Mesodermal cell (in vitro differentiated cells): ENCODE measurements at regions not wholly inside any gene's neighbourhood (a gene's known extent, or its start where the extent isn't known, plus 50 kb on each side); places are given as distances from the start of the nearest gene placed in this dataset.

Experiments used
- H3K27ac ChIP-seq: 2 replicates; pipeline ENCODE4 v1.7.0; 2013; ENCODE audit warnings: mild to moderate bottlenecking, low read depth, low read length, moderate library complexity; ENCODE audit not compliant: severe bottlenecking
- H3K36me3 ChIP-seq: 2 replicates; pipeline ENCODE4 v1.7.1; 2013; ENCODE audit warnings: mild to moderate bottlenecking, low read length, moderate library complexity; ENCODE audit not compliant: control insufficient read depth, insufficient read depth
- H3K4me1 ChIP-seq: one replicate; pipeline ENCODE4 v1.7.1; 2013; ENCODE audit warnings: mild to moderate bottlenecking, low read length; ENCODE audit not compliant: insufficient read depth, control insufficient read depth, poor library complexity, severe bottlenecking
- H3K4me3 ChIP-seq: 2 replicates; pipeline ENCODE4 v1.7.0; 2013; ENCODE audit warnings: low read length, control low read depth, mild to moderate bottlenecking; ENCODE audit not compliant: insufficient read depth, poor library complexity, severe bottlenecking; ENCODE audit errors: extremely low read depth
- H3K9me3 ChIP-seq: 2 replicates; pipeline ENCODE4 v1.7.1; 2013; ENCODE audit warnings: mild to moderate bottlenecking, low read length, moderate library complexity; ENCODE audit not compliant: control insufficient read depth
- WGBS, 2 experiments: methylation state at CpG; one replicate each; pipeline ENCODE4 v1.1.5; 2013; ENCODE audit warnings: missing lambda C conversion rate in 2 of 2; ENCODE audit not compliant: insufficient coverage in 2 of 2; 5-methylcytosine and 5-hydroxymethylcytosine counted together

DNA sequence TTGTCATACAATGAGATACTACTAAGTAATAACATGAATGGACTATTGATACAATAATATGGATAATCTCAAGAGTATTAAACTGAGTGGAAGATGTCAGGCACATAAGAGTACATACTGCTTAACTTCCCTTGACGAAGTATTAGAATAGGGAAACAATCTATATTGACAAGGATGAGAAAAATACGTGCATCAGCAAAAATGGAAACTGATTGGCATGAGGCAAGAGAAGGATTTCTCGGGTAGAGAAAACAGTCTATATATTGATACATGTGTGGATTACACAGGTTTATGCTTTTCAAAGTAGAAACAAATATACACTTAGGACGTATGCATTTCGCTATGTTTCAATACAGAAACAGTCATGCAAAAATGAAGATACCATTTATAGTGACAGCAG lies 57.4 kb downstream of the PRR20E start:
- H3K9me3 ChIP-seq: no peaks in the 10 kb centered on the region
- no peaks in the 10 kb centered on the region for H3K4me1 ChIP-seq
- H3K36me3 ChIP-seq: no peaks in the 10 kb centered on the region
- 100% methylated on average over 1 to 2 of the region's 5 CpGs for WGBS, 2 experiments
- H3K27ac ChIP-seq: no peak overlapping the region
- H3K4me3 ChIP-seq: no peak overlapping the region

DNA sequence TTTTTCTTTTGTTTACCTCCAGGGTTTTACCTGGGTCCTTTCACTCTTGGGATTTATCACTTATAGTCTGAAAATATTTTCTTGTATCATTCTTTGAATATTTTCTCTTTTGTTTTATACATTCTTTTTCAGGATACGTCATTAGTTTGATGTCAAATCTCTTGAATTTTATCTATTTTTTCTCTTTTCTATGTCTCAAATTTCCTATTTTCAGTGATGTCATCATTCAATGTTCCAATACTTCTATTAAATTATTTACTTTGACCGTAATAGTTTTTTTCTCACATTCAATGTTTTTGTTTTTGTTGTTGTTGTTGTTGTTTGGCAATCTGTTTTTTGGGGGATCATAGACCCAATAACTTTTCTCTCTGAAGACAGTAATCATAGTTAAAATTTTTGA lies 83.5 kb downstream of the PRR20E start:
- Histone ChIP-seq H3K36me3 (no peaks in the 10 kb centered on the region), H3K9me3 (no peaks in the 10 kb centered on the region), H3K4me1 (no peaks in the 10 kb centered on the region), H3K27ac (no peak overlapping the region), H3K4me3 (no peak overlapping the region)
- no CpG with 5 or more reads among the region's 2 CpGs for WGBS, 2 experiments

DNA sequence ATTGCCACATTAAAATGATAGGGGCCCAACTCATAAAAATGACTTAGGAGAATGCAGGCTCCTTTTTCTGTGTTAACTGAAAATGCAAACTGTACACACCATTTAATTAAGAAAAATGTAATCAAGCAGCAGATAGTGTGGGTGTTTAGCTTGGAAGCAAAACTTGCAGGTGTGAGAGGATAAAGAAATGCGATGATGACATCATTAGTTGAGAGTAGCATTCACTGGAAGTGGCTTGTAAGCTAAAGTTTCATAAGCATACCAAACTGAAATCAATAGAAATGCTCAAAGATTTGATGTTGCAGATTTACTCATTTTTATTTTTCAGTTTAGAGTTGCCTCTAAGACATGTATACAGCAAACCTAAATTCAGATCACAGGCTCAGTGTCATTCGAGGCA lies 86.6 kb downstream of the PRR20E start:
- Histone ChIP-seq H3K4me1 (no peaks in the 10 kb centered on the region), H3K36me3 (no peaks in the 10 kb centered on the region), H3K27ac (no peak overlapping the region), H3K4me3 (no peak overlapping the region), H3K9me3 (no peaks in the 10 kb centered on the region)
- 75 to 83% methylated on average over 1 of the region's 2 CpGs for WGBS, 2 experiments

DNA sequence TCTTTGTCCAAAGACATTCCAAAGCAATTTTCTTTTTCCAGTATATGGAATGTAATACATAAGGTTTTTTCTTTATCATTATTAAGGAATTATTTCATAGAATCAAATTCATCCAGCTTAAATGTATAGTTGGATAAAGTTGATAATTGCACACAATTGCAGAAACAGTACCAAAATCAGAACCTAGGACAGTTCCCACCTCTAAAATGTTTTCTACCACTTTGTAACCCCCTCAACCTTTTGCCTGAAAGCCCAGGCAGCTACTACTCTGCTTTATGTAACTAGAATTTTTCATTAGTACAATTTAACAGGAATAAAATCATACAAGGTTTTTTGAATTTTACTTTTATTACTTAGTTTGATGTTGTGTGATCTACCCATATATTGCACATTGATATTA lies 98.0 kb downstream of the PRR20E start:
- no peaks in the 10 kb centered on the region for H3K36me3 ChIP-seq
- no peak overlapping the region for H3K27ac ChIP-seq
- H3K4me1 ChIP-seq: no peaks in the 10 kb centered on the region
- H3K4me3 ChIP-seq: no peak overlapping the region
- no peaks in the 10 kb centered on the region for H3K9me3 ChIP-seq

DNA sequence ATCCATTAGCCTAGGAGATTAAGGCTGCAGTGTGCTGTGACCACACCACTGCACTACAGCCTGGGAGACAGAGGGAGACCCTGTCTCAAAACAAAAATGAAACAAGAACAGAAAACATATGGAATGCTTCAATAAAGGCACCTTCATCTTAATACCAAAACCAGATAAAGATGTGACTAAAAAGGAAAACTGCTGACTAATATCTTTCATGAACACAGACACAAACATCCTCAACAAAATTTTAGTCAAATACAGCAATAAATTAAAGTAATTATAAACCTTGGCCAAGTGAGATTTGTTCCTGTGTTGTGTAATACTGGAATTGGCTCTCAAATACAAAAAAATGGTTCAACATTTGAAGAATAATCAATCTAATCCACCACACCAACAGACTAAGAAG lies 103.5 kb downstream of the PRR20E start:
- no peaks in the 10 kb centered on the region for H3K4me1 ChIP-seq
- no peak overlapping the region for H3K4me3 ChIP-seq
- H3K27ac ChIP-seq: no peak overlapping the region
- no peaks in the 10 kb centered on the region for H3K36me3 ChIP-seq
- H3K9me3 ChIP-seq: no peaks in the 10 kb centered on the region

DNA sequence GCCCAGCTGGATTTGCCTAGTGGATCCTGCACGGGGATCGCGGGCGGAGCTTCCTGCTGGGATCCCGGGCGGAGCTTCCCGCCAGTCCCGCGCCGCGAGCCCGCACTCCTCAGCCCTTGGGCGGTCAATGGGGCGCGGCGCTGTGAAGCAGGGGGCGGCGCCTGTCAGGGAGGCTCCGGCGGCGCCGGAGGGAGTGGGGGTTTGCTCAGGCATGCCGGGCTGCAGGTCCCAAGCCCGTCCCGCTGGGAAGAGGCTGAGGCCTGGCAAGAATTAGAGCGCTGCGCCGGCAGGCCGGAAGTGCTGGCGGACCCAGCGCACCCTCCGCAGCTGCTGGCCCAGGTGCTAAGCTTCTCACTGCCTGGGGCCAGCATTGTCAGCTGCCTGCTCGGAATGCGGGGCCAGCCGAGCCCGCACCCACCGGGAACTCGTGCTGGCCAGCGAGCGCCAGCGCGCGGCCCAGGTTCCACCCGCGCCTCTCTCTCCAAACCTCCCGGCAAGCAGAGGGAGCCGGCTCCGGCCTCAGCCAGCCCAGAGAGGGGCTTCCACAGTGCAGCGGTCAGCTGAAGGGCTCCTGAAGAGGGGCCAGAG lies 119.6 kb downstream of the PRR20E start:
- no peaks in the 10 kb centered on the region for H3K36me3 ChIP-seq
- H3K4me3 ChIP-seq: no peak overlapping the region
- H3K4me1 ChIP-seq: no peaks in the 10 kb centered on the region
- H3K27ac ChIP-seq: no peak overlapping the region
- H3K9me3 ChIP-seq: no peaks in the 10 kb centered on the region
- 90 to 98% methylated on average over 29 to 42 of the region's 49 CpGs for WGBS, 2 experiments

DNA sequence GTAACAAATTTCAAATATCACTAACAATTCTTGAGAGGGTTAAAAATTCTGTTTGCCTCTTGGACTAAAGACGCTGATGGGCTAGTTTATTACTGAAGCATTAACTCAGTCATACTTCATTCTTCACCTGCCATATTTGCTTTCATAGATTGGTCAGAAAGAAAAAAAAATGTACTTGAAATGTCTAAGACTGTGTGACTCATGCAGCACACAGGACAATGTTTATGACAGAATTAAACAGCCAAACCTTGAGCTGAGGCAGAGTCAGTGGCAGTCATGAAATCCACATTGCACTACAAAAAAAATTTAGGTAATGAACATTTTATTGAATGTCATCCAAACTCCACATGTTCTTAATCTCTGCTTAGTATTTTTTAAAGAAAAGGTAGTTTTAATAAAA lies 135.6 kb downstream of the PRR20E start:
- Histone ChIP-seq H3K36me3 (no peaks in the 10 kb centered on the region), H3K27ac (no peak overlapping the region), H3K4me1 (no peaks in the 10 kb centered on the region), H3K9me3 (no peaks in the 10 kb centered on the region), H3K4me3 (no peak overlapping the region)
- WGBS, 2 experiments: no CpG with 5 or more reads among the region's 1 CpG

DNA sequence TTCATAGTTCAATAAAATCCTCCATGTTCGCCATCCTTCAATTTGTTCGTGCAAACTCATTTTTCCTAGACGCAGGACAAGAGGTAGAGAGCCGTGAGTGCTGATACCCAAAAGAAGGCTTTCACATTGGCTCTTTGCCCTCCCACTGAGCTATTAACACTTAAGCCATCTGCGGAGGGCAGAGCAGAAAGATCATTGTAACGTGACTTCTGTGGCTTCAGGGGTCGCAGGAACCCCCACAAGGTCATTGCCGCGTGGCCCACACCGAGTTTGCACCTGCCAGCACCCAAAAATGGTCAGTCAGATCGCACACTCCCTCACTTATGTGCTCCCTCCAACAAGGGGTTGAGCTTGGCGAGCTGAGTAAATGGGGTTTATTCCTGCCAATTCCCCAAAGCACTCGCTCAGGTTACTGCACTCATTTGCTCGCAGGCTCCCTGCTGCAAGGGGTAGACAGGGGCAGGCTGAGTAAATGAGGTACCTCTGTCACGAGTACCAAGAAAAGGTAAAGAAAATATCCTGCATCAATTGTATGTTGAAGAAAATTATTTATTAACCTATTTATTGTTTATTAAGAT lies 144.1 kb downstream of the PRR20E start:
- 44 to 49% methylated on average over 10 to 11 of the region's 15 CpGs for WGBS, 2 experiments
- H3K27ac ChIP-seq: no peak overlapping the region
- H3K4me3 ChIP-seq: no peak overlapping the region
- no peaks in the 10 kb centered on the region for H3K36me3 ChIP-seq
- peaks cover 5% of the 10 kb centered on the region for H3K4me1 ChIP-seq
- H3K9me3 ChIP-seq: no peaks in the 10 kb centered on the region

DNA sequence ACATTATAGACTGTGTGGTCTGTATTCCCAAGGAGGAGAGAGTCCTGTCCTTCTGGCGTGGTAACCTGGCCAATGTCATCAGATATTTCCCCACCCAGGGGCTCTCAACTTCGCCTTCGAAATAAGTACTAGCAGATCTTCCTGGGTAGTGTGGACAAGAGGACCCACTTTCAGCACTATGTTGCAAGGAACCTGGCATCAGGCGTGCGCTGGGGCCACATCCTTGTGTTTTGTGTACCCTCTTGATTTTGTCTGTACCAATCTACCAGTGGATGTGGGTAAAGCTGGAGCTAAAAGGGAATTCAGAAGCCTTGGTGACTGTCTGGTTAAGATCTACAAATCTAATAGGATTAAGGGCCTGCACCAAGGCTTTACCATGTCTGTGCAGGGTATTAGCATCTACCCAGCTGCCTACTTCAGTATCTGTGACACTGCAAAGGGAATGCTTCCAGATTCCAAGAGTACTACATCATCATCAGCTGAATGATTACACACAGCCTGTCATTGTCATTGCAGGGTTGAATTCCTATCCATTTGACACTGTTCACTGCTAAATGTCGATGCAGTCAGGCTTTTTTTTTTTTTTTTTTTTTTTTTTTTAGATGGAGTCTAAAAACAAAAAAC lies 148.0 kb downstream of the PRR20E start:
- Histone ChIP-seq H3K4me1 (peaks cover 5% of the 10 kb centered on the region), H3K36me3 (no peaks in the 10 kb centered on the region), H3K4me3 (no peak overlapping the region), H3K9me3 (no peaks in the 10 kb centered on the region), H3K27ac (peak overlapping the region; percentile 49)
- 92% methylated on average over 2 to 4 of the region's 6 CpGs for WGBS, 2 experiments

DNA sequence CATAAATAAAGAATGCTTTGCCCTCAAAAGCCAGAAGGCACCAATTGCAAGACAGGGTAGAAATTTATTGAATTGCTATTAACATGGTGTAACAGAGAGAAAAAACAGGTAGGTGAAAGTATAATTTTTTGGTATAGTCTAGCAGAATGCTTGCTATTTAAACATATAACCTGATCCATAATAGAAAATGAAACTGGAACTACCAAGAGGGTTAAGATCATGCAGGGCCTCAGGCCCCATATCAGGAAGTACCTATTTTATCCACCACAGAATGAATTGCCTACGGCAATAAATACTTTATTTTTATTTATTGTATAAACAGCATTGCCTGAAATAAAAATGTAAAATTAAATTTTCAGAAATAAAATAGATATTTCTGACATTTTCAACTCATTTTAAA lies 159.5 kb downstream of the PRR20E start:
- Histone ChIP-seq H3K4me1 (no peaks in the 10 kb centered on the region), H3K9me3 (no peaks in the 10 kb centered on the region), H3K27ac (no peak overlapping the region), H3K36me3 (no peaks in the 10 kb centered on the region), H3K4me3 (no peak overlapping the region)
- no CpG with 5 or more reads among the region's 1 CpG for WGBS, 2 experiments

DNA sequence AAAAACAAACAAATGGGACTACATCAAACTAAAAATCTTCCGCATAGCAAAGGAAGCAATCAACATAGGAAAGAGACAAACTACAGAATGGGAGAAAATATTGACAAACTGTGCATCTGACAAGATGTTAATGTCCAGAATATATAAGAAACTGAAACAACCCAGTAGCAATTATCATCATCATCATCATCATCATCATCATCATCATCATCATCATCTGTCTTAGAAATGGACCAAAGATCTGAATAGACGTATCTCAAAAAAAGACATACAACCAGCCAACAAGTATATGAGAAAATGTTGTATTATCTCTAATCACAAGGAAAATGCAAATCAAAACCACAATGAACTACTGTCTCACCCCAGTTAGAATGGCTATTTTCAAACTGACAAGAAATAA lies 173.9 kb downstream of the PRR20E start:
- Histone ChIP-seq H3K9me3 (no peaks in the 10 kb centered on the region), H3K4me3 (no peak overlapping the region), H3K4me1 (no peaks in the 10 kb centered on the region), H3K27ac (no peak overlapping the region), H3K36me3 (no peaks in the 10 kb centered on the region)
- WGBS, 2 experiments: no CpG with 5 or more reads among the region's 2 CpGs
